Esophagus squamous epithelium (tissue), 5 donors: ENCODE measurements at regions not wholly inside any gene's neighbourhood (a gene's known extent, or its start where the extent isn't known, plus 50 kb on each side); places are given as distances from the start of the nearest gene placed in this dataset.

Source experiments
- DNase-seq: peaks from one replicate; lab custom pipeline; 2025; lab: John Stamatoyannopoulos, UW
- H3K27ac ChIP-seq, 4 donors: fragments of 200-600 bp; sonication (generic); one replicate each; pipeline ENCODE4 v1.5.1; 2016 to 2019; ENCODE audit warnings: mild to moderate bottlenecking in 1 of 4
- H3K27me3 ChIP-seq, 4 donors: fragments of 200-600 bp; sonication (generic); 1 replicate in 3 of 4; 2 replicates in 1 of 4; pipeline versions ENCODE4 v1.5.1 to v1.6.0; 2017 to 2021; ENCODE audit warnings: antibody characterized with exemption in 1 of 4
- H3K36me3 ChIP-seq, 3 donors: fragments of 200-600 bp; sonication (generic); one replicate each; pipeline ENCODE4 v1.5.1; 2016 to 2019
- H3K4me1 ChIP-seq, 3 donors: fragments of 200-600 bp; sonication (generic); one replicate each; pipeline ENCODE4 v1.5.1; 2017 to 2019
- H3K4me3 ChIP-seq, 4 donors: fragments of 200-600 bp; sonication (generic); 1 replicate in 3 of 4; 2 replicates in 1 of 4; pipeline ENCODE4 v1.5.1; 2016 to 2019; ENCODE audit warnings: mild to moderate bottlenecking in 2 of 4, moderate library complexity in 1 of 4
- H3K9me3 ChIP-seq, 3 donors: fragments of 200-600 bp; sonication (generic); one replicate each; pipeline ENCODE4 v1.5.1; 2016 to 2019
- POLR2A ChIP-seq, 4 donors: fragments of 450-650 bp; IDR thresholded peaks; one replicate each; pipeline ENCODE4 v1.6.1; 2017; ENCODE audit warnings: antibody characterized with exemption in 4 of 4, mild to moderate bottlenecking in 4 of 4, moderate library complexity in 3 of 4
- WGBS, 2 donors: methylation state at CpG; one replicate each; pipeline ENCODE4 v1.1.5; 2018; 5-methylcytosine and 5-hydroxymethylcytosine counted together
- intact Hi-C: fragments of 100-400 bp; cut with DNase I; formaldehyde crosslinking; loops from one replicate; pipeline ENCODE4 v1.15.0; 2022
- TF ChIP-seq, protein P1 (sequence below), 6 experiments: fragments of 450-650 bp in 4 of 6; fragments of 200-600 bp in 2 of 6; sonication (generic) in 2 of 6; IDR thresholded peaks; one replicate each; pipeline ENCODE4 v1.5.1; 2016 to 2019; ENCODE audit warnings: antibody characterized with exemption in 6 of 6, mild to moderate bottlenecking in 4 of 6, moderate library complexity in 4 of 6
- donor health status: DM: yes; HTN: yes; CAD: no.

DNA sequence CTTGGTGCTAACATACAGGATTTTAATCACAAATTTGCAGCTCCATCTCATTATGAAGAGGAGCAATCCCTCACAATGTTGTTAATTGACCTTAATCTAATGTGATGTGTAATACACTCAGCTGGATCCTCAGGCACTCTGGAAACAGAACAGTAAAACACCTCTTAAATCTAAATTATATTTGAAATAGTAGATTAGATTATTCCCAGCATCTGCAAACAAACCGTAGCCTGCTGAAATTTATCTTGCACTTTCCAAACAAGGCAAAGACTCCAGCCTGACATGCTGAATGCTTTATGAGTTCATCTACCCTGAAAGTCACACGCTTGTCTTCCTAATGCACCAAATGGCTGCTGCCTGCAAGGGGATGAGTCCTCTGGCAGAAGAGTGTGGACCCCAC lies 402.3 kb upstream of the GYPC start:
- intact Hi-C loops, result no loop called here
- no peak for DNase-seq
- WGBS, 2 donors, result 38 to 59% methylated on average over 2 of the region's 2 CpGs

DNA sequence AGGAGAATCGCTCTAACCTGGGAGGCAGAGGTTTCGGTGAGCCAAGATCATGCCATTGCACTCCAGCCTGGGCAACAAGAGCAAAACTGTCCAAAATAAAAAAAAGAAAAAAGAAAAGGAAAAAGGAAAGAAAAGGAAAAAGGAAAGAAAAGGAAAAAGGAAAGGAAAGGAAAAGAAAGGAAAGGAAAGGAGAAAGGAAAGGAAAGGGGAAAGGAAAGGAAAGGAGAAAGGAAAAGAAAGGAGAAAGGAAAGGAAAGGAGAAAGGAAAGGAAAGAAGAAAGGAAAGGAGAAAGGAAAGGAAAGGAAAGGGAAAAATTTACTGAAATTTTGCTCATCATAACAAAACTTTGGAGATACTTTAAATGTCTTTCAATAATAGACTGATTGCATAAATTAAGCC lies 391.3 kb upstream of the GYPC start:
- intact Hi-C loops, result no loop called here
- Histone ChIP-seq H3K27ac (no peak overlapping the region), H3K4me3 (no peak overlapping the region), H3K9me3 (no peaks in the 10 kb centered on the region), H3K4me1 (no peaks in the 10 kb centered on the region), H3K36me3 (no peaks in the 10 kb centered on the region), H3K27me3 (no peaks in the 10 kb centered on the region)
- WGBS, 2 donors, result 86 to 91% methylated on average over 1 to 2 of the region's 2 CpGs
- DNase-seq, result no peak
- TF ChIP-seq, protein P1, sequence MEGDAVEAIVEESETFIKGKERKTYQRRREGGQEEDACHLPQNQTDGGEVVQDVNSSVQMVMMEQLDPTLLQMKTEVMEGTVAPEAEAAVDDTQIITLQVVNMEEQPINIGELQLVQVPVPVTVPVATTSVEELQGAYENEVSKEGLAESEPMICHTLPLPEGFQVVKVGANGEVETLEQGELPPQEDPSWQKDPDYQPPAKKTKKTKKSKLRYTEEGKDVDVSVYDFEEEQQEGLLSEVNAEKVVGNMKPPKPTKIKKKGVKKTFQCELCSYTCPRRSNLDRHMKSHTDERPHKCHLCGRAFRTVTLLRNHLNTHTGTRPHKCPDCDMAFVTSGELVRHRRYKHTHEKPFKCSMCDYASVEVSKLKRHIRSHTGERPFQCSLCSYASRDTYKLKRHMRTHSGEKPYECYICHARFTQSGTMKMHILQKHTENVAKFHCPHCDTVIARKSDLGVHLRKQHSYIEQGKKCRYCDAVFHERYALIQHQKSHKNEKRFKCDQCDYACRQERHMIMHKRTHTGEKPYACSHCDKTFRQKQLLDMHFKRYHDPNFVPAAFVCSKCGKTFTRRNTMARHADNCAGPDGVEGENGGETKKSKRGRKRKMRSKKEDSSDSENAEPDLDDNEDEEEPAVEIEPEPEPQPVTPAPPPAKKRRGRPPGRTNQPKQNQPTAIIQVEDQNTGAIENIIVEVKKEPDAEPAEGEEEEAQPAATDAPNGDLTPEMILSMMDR (IDR thresholded peaks at IDR 0.05), result no peak
- no peak for TF ChIP-seq POLR2A (IDR thresholded peaks at IDR 0.05)

More for the DNA sequence above, 402.3 kb upstream of the GYPC start:
- no peak for TF ChIP-seq POLR2A (IDR thresholded peaks at IDR 0.05)
- TF ChIP-seq, protein P1 (IDR thresholded peaks at IDR 0.05), result no peak
- H3K27me3 ChIP-seq, result no peaks in the 10 kb centered on the region
- H3K36me3 ChIP-seq, result no peaks in the 10 kb centered on the region
- H3K27ac ChIP-seq, result no peak overlapping the region
- no peak overlapping the region for H3K4me3 ChIP-seq
- H3K9me3 ChIP-seq, result no peaks in the 10 kb centered on the region
- H3K4me1 ChIP-seq, result no peaks in the 10 kb centered on the region

DNA sequence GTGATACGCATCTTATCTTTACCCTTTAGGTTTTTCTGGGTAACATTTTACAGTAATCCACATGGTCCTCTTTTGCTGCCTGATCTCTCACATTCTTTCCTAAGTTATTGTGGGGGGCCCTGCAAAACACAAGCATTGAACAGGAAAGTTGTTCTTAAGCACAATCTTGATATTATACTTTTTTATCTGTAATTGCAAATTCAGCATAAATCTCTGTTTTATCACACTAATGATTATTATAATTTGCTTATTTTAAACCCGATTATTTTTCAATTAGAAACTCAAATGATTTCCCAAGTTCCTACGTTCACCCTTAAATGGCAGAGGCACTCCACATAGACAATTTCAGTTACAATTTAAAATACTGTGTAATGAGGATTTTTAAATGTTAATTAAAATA lies 386.0 kb upstream of the GYPC start:
- 92 to 93% methylated on average over 3 of the region's 3 CpGs for WGBS, 2 donors
- TF ChIP-seq, protein P1 (IDR thresholded peaks at IDR 0.05), result no peak
- no peak for TF ChIP-seq POLR2A (IDR thresholded peaks at IDR 0.05)
- no peak overlapping the region for H3K4me3 ChIP-seq
- H3K4me1 ChIP-seq, result no peaks in the 10 kb centered on the region
- H3K27ac ChIP-seq, result no peak overlapping the region
- no peaks in the 10 kb centered on the region for H3K36me3 ChIP-seq
- H3K9me3 ChIP-seq, result no peaks in the 10 kb centered on the region
- intact Hi-C loops, result no loop called here
- no peaks in the 10 kb centered on the region for H3K27me3 ChIP-seq
- no peak for DNase-seq

DNA sequence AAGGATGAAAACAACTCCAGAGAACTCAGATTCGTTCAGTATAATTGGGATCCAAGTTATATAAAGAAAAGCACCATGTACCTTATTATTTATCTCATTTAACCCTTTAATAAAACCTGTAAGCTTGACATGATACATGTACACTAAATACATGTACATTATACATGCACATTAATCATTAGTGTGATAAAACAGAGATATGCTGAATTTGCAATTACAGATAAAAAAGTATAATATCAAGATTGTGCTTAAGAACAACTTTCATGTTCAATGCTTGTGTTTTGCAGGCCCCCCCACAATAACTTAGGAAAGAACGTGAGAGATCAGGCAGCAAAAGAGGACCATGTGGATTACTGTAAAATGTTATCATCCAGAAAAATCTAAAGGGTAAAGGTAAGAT lies 385.4 kb upstream of the GYPC start:
- DNase-seq, result no peak
- no peaks in the 10 kb centered on the region for H3K4me1 ChIP-seq
- WGBS, 2 donors, result 46 to 51% methylated on average over 2 of the region's 2 CpGs
- no peak overlapping the region for H3K4me3 ChIP-seq
- intact Hi-C loops, result no loop called here
- no peaks in the 10 kb centered on the region for H3K27me3 ChIP-seq
- TF ChIP-seq, protein P1 (IDR thresholded peaks at IDR 0.05), result no peak
- no peaks in the 10 kb centered on the region for H3K9me3 ChIP-seq
- H3K36me3 ChIP-seq, result no peaks in the 10 kb centered on the region
- no peak overlapping the region for H3K27ac ChIP-seq

DNA sequence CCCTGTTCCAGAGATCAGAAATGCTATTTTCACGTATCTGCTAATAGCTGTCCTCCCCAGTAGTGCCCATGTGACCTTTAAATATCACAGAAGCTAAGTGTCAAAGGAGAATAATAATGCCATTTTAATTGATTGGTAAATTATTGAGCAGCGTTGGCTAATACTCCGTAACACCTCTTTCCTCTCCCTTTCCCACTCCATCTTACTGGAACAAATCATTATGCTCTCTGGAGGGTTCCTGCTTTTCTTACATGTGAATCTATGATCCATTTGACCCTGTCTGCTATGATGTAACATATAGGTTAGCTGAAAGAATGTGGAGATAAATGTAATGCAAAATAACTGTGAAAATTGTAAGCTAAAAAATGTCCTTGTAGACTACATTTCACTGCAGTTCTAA lies 383.6 kb upstream of the GYPC start:
- intact Hi-C loops, result no loop called here
- H3K36me3 ChIP-seq, result no peaks in the 10 kb centered on the region
- H3K4me1 ChIP-seq, result no peaks in the 10 kb centered on the region
- H3K27me3 ChIP-seq, result no peaks in the 10 kb centered on the region
- WGBS, 2 donors, result 53 to 78% methylated on average over 3 of the region's 3 CpGs
- no peaks in the 10 kb centered on the region for H3K9me3 ChIP-seq
- no peak for DNase-seq
- no peak overlapping the region for H3K4me3 ChIP-seq
- no peak overlapping the region for H3K27ac ChIP-seq
- TF ChIP-seq POLR2A (IDR thresholded peaks at IDR 0.05), result no peak
- TF ChIP-seq, protein P1 (IDR thresholded peaks at IDR 0.05), result no peak
